AG08395 (cell line): ENCODE measurements at regions not wholly inside any gene's neighbourhood (a gene's known extent, or its start where the extent isn't known, plus 50 kb on each side); places are given as distances from the start of the nearest gene placed in this dataset.

Source experiments
- DNase-seq: peaks from one replicate; pipeline ENCODE4 v3.0.0; 2012; ENCODE audit warnings: mixed read lengths, low spot score

DNA sequence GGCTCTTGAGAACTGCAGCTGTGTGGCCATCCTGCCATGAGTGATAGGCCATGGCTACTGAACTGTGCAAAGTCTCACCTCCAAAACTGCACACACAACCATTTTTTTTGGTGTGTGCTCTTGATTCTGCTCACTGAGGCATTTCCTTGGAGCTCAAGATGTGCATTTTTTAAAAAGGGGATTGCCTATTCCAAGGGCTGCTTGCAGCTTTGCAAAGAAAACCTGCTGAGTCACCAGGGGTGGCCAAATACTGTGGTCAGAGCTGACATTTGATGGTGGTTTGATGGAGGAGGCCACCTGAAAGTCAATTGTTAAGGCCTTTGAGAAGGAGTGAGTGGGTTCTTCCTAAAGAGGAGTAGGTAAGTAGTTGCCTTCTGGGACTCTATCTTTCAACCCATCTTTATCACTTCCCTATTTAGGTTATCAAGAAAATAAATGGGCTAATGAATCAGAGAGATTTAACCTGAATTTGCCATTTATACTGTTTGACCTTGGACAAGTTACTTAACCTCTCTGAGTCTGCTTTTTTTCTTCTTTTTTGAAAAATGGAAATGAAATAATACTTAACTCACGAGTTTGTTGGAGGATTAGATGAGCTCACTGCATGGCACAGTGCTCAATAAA lies 87.9 kb downstream of the CHST2 start:
- DNase-seq, result peak; percentile 57

DNA sequence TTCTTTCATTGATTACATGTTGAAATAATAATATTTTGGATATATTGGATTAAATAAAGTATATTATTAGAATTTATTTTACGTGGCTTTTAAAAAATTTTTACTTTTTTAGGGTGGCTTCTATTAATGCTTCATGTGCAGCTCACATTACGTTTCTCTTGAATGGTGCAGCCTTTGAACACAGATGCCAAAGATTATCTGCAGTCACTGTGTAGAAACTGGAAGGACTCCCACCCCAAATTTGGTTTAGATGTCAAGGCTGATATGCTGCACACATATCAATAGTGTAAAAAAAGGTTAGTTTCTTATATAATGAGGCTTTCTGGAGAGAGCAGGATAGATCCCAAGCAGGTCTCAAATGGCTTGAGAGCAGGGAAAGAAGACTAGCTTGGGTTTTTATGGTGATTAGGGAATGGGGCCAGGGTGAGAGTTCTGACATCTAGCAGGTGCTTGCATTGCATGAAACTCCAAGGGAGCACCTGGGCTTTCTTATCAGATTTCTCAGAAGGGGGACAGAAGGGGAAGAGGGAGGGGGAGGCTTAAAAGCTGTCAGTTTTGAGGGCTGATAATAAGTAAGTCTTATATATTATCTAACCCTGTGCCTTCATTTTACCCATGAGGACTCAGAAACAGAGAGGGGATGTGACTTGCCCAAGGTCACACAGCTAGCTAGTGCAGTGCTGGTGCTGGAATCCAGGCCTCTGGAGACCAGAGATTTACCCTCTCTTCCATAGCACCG lies 89.6 kb downstream of the CHST2 start:
- no peak for DNase-seq

DNA sequence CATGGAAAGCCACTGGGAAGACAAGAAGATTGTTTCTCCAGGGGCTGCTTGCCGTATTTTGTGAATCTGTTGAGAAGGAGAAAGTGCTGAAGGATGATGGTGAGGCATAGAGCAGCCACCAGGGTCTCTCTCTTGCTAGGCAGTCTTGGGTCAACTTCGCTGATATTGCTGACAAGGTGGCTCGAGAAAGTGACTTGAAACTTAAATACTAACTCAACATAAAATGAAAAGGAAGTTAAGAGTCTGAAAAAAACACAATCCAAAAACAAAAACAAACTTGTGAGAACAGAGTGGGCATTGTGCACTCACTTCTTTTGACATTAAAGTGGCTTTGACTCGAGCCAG lies 90.1 kb downstream of the CHST2 start:
- no peak for DNase-seq

DNA sequence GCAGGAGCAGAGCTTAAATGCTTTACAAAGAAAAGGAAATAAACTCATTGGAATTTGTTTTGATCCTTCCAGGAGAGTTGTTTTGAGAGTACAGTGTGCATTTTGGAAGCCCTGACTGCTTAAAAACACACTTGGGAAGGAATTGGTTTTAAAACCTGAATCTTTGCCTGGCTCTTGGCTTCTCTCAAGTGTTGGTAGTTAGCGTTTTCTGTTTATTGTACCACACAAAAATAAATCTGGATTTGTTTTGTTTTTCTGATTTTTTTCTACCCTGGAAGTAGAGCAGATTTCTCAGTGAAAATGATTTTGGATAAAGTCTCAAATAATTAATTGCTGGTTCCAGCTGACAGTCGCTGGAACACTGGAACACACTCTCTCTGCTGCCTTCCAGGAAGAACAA lies 90.6 kb downstream of the CHST2 start:
- DNase-seq, result no peak

DNA sequence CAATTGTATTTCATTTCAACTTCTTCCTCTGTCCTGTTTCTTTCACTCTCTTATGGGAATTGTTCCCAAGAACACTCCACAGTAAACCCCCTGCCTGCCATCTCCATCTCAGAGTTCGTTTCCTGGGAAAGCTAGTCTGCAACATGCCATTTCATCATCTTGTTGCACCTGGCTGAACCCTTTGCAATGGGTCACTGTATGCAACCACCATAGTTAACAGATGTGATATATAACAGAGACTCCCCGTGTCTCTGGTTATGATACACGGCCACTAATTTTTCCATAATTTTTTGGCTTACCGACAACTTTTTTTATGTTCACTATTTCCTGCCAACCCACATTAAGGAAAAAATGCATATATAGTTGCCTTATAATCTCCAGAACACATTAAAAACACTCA lies 95.5 kb downstream of the CHST2 start:
- DNase-seq, result no peak
